Dermis microvascular lymphatic vessel endothelial cell (primary cell): ENCODE measurements at regions not wholly inside any gene's neighbourhood (a gene's known extent, or its start where the extent isn't known, plus 50 kb on each side); places are given as distances from the start of the nearest gene placed in this dataset.

ENCODE experiments used
- DNase-seq, 2 donors: peaks; one replicate each; pipeline versions ENCODE4 v3.0.0 to v3.0.0-alpha.2; 2010; ENCODE audit warnings: low read depth in 2 of 2

- DNase-seq: peak in 1 of 2 donors; percentile 26
Measured at GRCh38 chr3:41095702-41096101, 103.6 kb upstream of the CTNNB1 start.

- no peak for DNase-seq
Measured at GRCh38 chr3:41097896-41098496, 101.3 kb upstream of the CTNNB1 start.

- DNase-seq: no peak
Measured at GRCh38 chr3:41101231-41101630, 98.1 kb upstream of the CTNNB1 start.

- no peak for DNase-seq
Measured at GRCh38 chr3:41102053-41102556, 97.2 kb upstream of the CTNNB1 start.

- no peak for DNase-seq
Measured at GRCh38 chr3:41102750-41103149, 96.6 kb upstream of the CTNNB1 start.

GRCh38 chr3:41103200-41103599 lies 96.1 kb upstream of the CTNNB1 start:
- DNase-seq: no peak

- no peak for DNase-seq
Measured at GRCh38 chr3:41104147-41104546, 95.2 kb upstream of the CTNNB1 start.

- DNase-seq: no peak
Measured at GRCh38 chr3:41106691-41107090, 92.6 kb upstream of the CTNNB1 start.

GRCh38 chr3:41111011-41111410 lies 88.3 kb upstream of the CTNNB1 start:
- DNase-seq: no peak

- no peak for DNase-seq
Measured at GRCh38 chr3:41112466-41112865, 86.8 kb upstream of the CTNNB1 start.

- no peak for DNase-seq
Measured at GRCh38 chr3:41115069-41115468, 84.2 kb upstream of the CTNNB1 start.

- DNase-seq: no peak
Measured at GRCh38 chr3:41116851-41117250, 82.5 kb upstream of the CTNNB1 start.

GRCh38 chr3:41117398-41117870 lies 81.9 kb upstream of the CTNNB1 start:
- peak; percentile 97 to 98 for DNase-seq

GRCh38 chr3:41118461-41119390 lies 80.6 kb upstream of the CTNNB1 start:
- no peak for DNase-seq

- no peak for DNase-seq
Measured at GRCh38 chr3:41120460-41120859, 78.8 kb upstream of the CTNNB1 start.

GRCh38 chr3:41125258-41125657 lies 74.0 kb upstream of the CTNNB1 start:
- no peak for DNase-seq

GRCh38 chr3:41126472-41126871 lies 72.8 kb upstream of the CTNNB1 start:
- no peak for DNase-seq

GRCh38 chr3:41126961-41127360 lies 72.3 kb upstream of the CTNNB1 start:
- no peak for DNase-seq

GRCh38 chr3:41127414-41127813 lies 71.9 kb upstream of the CTNNB1 start:
- no peak for DNase-seq

- DNase-seq: no peak
Measured at GRCh38 chr3:41129731-41130130, 69.6 kb upstream of the CTNNB1 start.

- DNase-seq: no peak
Measured at GRCh38 chr3:41131224-41131623, 68.1 kb upstream of the CTNNB1 start.

GRCh38 chr3:41137686-41138111 lies 61.6 kb upstream of the CTNNB1 start:
- no peak for DNase-seq

- DNase-seq: no peak
Measured at GRCh38 chr3:41138146-41138545, 61.2 kb upstream of the CTNNB1 start.
